GM23248 (cell line): ENCODE measurements at regions not wholly inside any gene's neighbourhood (a gene's known extent, or its start where the extent isn't known, plus 50 kb on each side); places are given as distances from the start of the nearest gene placed in this dataset.

ENCODE experiments used
- EZH2 ChIP-seq: fragments of 200-600 bp; sonication (generic); IDR thresholded peaks from 2 replicates; pipeline ENCODE4 v1.6.1; 2018; ENCODE audit warnings: antibody characterized with exemption, mild to moderate bottlenecking; ENCODE audit not compliant: insufficient read depth, poor library complexity, severe bottlenecking
- EZH2phosphoT487 ChIP-seq: fragments of 200-600 bp; sonication (generic); IDR thresholded peaks from 2 replicates; pipeline ENCODE4 v1.6.1; 2018; ENCODE audit warnings: antibody characterized with exemption, moderate library complexity, mild to moderate bottlenecking, low read depth; ENCODE audit not compliant: insufficient read depth

DNA sequence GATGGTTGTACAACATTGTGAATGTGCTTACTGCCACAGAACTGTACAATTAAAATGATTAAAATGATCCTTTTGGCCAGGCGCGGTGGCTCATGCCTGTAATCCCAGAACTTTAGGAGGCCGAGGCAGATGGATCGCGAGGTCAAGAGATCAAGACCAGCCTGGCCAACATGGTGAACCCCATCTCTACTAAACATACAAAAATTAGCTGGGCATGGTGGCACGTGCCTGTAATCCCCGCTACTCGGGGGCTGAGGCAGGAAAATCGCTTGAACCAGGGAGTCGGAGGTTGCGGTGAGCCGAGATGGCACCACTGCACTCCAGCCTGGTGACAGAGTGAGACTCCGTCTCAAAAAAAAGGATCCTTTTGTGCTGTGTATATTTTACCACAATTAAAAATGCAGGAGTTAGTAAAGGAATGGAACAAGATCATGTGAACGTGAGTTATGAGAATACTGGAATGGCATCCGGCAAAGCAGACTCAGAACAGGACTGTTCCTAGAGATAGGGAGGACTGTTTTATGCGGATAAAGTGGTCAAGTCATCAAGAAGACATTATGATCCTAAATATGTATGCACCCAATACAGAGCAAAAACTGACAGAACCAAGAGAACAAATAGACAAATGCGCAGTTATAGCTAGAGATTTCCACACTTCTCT, 58.0 kb upstream of the CLDN5 start:
- TF ChIP-seq EZH2 = no peak
- no peak for TF ChIP-seq EZH2phosphoT487
